Transverse colon (tissue), 4 donors: ENCODE measurements at regions not wholly inside any gene's neighbourhood (a gene's known extent, or its start where the extent isn't known, plus 50 kb on each side); places are given as distances from the start of the nearest gene placed in this dataset.
A peak's percentile ranks its signal among the peaks of the same experiment; 100 is the strongest.

Experiments used
- DNase-seq: peaks from one replicate; pipeline ENCODE4 v3.0.0-alpha.2; 2019
- H3K27ac ChIP-seq, 4 donors: fragments of 200-600 bp; sonication (generic); 2 replicates each; pipeline ENCODE4 v1.5.1; 2016 to 2018; ENCODE audit warnings: inconsistent platforms in 4 of 4
- H3K27me3 ChIP-seq: fragments of 200-600 bp; sonication (generic); 2 replicates; pipeline ENCODE4 v1.5.1; 2017; ENCODE audit warnings: inconsistent platforms
- H3K36me3 ChIP-seq, 4 donors: fragments of 200-600 bp; sonication (generic); 2 replicates each; pipeline ENCODE4 v1.5.1; 2017 to 2019; ENCODE audit warnings: inconsistent platforms in 4 of 4
- H3K4me1 ChIP-seq, 4 donors: fragments of 200-600 bp; sonication (generic); 2 replicates each; pipeline ENCODE4 v1.5.1; 2017 to 2020; ENCODE audit warnings: inconsistent platforms in 4 of 4
- H3K4me3 ChIP-seq, 4 donors: fragments of 200-600 bp; sonication (generic); 1 replicate in 1 of 4; 2 replicates in 3 of 4; pipeline versions ENCODE4 v1.5.1 to v1.6.1; 2017 to 2019; ENCODE audit warnings: inconsistent platforms in 4 of 4
- H3K9me3 ChIP-seq, 2 donors: fragments of 200-600 bp; sonication (generic); 2 replicates each; pipeline ENCODE4 v1.5.1; 2017 to 2019; ENCODE audit warnings: inconsistent platforms in 2 of 2
- CTCF ChIP-seq, 5 experiments: fragments of 200-600 bp in 3 of 5; fragments of 450-650 bp in 2 of 5; sonication (generic) in 3 of 5; IDR thresholded peaks; 1 replicate in 2 of 5; 2 replicates in 3 of 5; pipeline ENCODE4 v1.5.1; 2016 to 2017; ENCODE audit warnings: antibody characterized with exemption in 5 of 5, inconsistent platforms in 3 of 5, mild to moderate bottlenecking in 2 of 5, moderate library complexity in 1 of 5
- EP300 ChIP-seq: sonication (generic); formaldehyde crosslinking; IDR thresholded peaks from one replicate; pipeline ENCODE4 v1.6.1; 2017; ENCODE audit warnings: antibody characterized with exemption, low read depth
- POLR2A ChIP-seq: fragments of 450-650 bp; IDR thresholded peaks from one replicate; pipeline ENCODE4 v1.6.1; 2016; ENCODE audit warnings: antibody characterized with exemption, mild to moderate bottlenecking, moderate library complexity
- POLR2AphosphoS5 ChIP-seq, 3 donors: sonication (generic); formaldehyde crosslinking; IDR thresholded peaks; one replicate each; pipeline ENCODE4 v1.6.1; 2016; ENCODE audit warnings: antibody characterized with exemption in 3 of 3
- WGBS, 2 donors: methylation state at CpG; one replicate each; pipeline ENCODE4 v1.1.5; 2018; ENCODE audit warnings: low coverage in 1 of 2; 5-methylcytosine and 5-hydroxymethylcytosine counted together
- in situ Hi-C, 4 donors: fragments of 200-750 bp; cut with MboI; loops; one replicate each; pipeline versions ENCODE4 v1.15.0 to v1.15.1; 2017; ENCODE audit warnings: low sequenced_read_pairs in 3 of 4, low pct_ligation_motif_present in 1 of 4, low pct_unique_long_range_greater_than_20kb in 1 of 4
- intact Hi-C: fragments of 100-400 bp; cut with DNase I; formaldehyde crosslinking; loops from one replicate; pipeline ENCODE4 v1.15.1; 2023; ENCODE audit warnings: low total_unique reads

GRCh38 chr18:75898651-75899050 lies 471.1 kb upstream of the SMIM21 start:
- H3K27ac ChIP-seq: peak overlapping the region in 2 of 4 donors; percentile 4 to 46
- H3K9me3 ChIP-seq: no peaks in the 10 kb centered on the region
- DNase-seq: no peak
- H3K36me3 ChIP-seq: no peaks in the 10 kb centered on the region
- intact Hi-C loops: no loop called here
- H3K4me3 ChIP-seq: no peak overlapping the region
- in situ Hi-C loops: no loop called here
- no peaks in the 10 kb centered on the region for H3K4me1 ChIP-seq
- TF ChIP-seq EP300: no peak
- TF ChIP-seq POLR2A: no peak
- TF ChIP-seq CTCF (IDR thresholded peaks at IDR 0.05): no peak
- no peak for TF ChIP-seq POLR2AphosphoS5 (IDR thresholded peaks at IDR 0.05)
- WGBS, 2 donors: 51 to 61% methylated on average over 3 to 4 of the region's 4 CpGs
- H3K27me3 ChIP-seq: no peaks in the 10 kb centered on the region

GRCh38 chr18:75897386-75897785 lies 469.9 kb upstream of the SMIM21 start:
- TF ChIP-seq EP300: no peak
- TF ChIP-seq CTCF (IDR thresholded peaks at IDR 0.05): no peak
- no peak for TF ChIP-seq POLR2AphosphoS5 (IDR thresholded peaks at IDR 0.05)
- no peak for TF ChIP-seq POLR2A
- WGBS, 2 donors: 87 to 95% methylated on average over 3 to 7 of the region's 7 CpGs
- intact Hi-C loops (no loop called here), in situ Hi-C loops (no loop called here)
- no peak overlapping the region for H3K27ac ChIP-seq
- H3K4me3 ChIP-seq: no peak overlapping the region
- no peaks in the 10 kb centered on the region for H3K27me3 ChIP-seq
- no peaks in the 10 kb centered on the region for H3K4me1 ChIP-seq
- no peaks in the 10 kb centered on the region for H3K9me3 ChIP-seq
- DNase-seq: no peak
- no peaks in the 10 kb centered on the region for H3K36me3 ChIP-seq

- H3K4me1 ChIP-seq: no peaks in the 10 kb centered on the region
- no peak overlapping the region for H3K4me3 ChIP-seq
- no peaks in the 10 kb centered on the region for H3K36me3 ChIP-seq
- no peak for DNase-seq
- no peaks in the 10 kb centered on the region for H3K9me3 ChIP-seq
- intact Hi-C loops (no loop called here), in situ Hi-C loops (no loop called here)
- WGBS, 2 donors: 18 to 23% methylated on average over 5 of the region's 5 CpGs
- no peaks in the 10 kb centered on the region for H3K27me3 ChIP-seq
- TF ChIP-seq POLR2A (no peak), POLR2AphosphoS5 (IDR thresholded peaks at IDR 0.05) (no peak), CTCF (IDR thresholded peaks at IDR 0.05) (no peak), EP300 (no peak)
- H3K27ac ChIP-seq: no peak overlapping the region
Observed at GRCh38 chr18:75896865-75897264, 469.4 kb upstream of the SMIM21 start.

- in situ Hi-C loops: no loop called here
- Histone ChIP-seq H3K9me3 (no peaks in the 10 kb centered on the region), H3K36me3 (no peaks in the 10 kb centered on the region), H3K27ac (no peak overlapping the region), H3K4me1 (no peaks in the 10 kb centered on the region), H3K27me3 (no peaks in the 10 kb centered on the region), H3K4me3 (no peak overlapping the region)
- WGBS, 2 donors: 77 to 88% methylated on average over 4 of the region's 4 CpGs
- no peak for DNase-seq
- no peak for TF ChIP-seq CTCF (IDR thresholded peaks at IDR 0.05)
- TF ChIP-seq POLR2AphosphoS5 (IDR thresholded peaks at IDR 0.05): no peak
- no peak for TF ChIP-seq EP300
- TF ChIP-seq POLR2A: no peak
- intact Hi-C loops: no loop called here
Observed at GRCh38 chr18:75895135-75895534, 467.6 kb upstream of the SMIM21 start.
